Upper lobe of right lung (tissue), 1 donor: ENCODE measurements at regions not wholly inside any gene's neighbourhood (a gene's known extent, or its start where the extent isn't known, plus 50 kb on each side); places are given as distances from the start of the nearest gene placed in this dataset.

Source experiments
- ATAC-seq: fragments of 200-7000 bp; cut with Tn5 transposase; one replicate; pipeline ENCODE4 v1.9.1; 2020; ENCODE audit warnings: mild to moderate bottlenecking, moderate library complexity
- DNase-seq: peaks from one replicate; pipeline ENCODE4 v3.0.0-alpha.2; 2020
- H3K27ac ChIP-seq: fragments of 200-600 bp; one replicate; pipeline ENCODE4 v1.8.0; 2022
- H3K27me3 ChIP-seq: fragments of 200-600 bp; one replicate; pipeline ENCODE4 v1.8.0; 2022; ENCODE audit warnings: mild to moderate bottlenecking
- H3K36me3 ChIP-seq: fragments of 200-600 bp; one replicate; pipeline ENCODE4 v1.8.0; 2022
- H3K4me1 ChIP-seq: fragments of 200-600 bp; one replicate; pipeline ENCODE4 v1.8.0; 2022
- H3K4me3 ChIP-seq: fragments of 200-600 bp; one replicate; pipeline ENCODE4 v1.8.0; 2022; ENCODE audit warnings: mild to moderate bottlenecking
- H3K9me3 ChIP-seq: fragments of 200-600 bp; one replicate; pipeline ENCODE4 v1.8.0; 2022
- intact Hi-C: fragments of 100-400 bp; cut with DNase I; formaldehyde crosslinking; loops from one replicate; pipeline ENCODE4 v1.11.0; 2022
- TF ChIP-seq, protein P1 (sequence below): fragments of 200-600 bp; IDR thresholded peaks from one replicate; pipeline ENCODE4 v1.8.0; 2022; ENCODE audit warnings: antibody characterized with exemption
- donor health status: DM: no; HTN: yes; CAD: no; lungs with severe emphysema.

DNA sequence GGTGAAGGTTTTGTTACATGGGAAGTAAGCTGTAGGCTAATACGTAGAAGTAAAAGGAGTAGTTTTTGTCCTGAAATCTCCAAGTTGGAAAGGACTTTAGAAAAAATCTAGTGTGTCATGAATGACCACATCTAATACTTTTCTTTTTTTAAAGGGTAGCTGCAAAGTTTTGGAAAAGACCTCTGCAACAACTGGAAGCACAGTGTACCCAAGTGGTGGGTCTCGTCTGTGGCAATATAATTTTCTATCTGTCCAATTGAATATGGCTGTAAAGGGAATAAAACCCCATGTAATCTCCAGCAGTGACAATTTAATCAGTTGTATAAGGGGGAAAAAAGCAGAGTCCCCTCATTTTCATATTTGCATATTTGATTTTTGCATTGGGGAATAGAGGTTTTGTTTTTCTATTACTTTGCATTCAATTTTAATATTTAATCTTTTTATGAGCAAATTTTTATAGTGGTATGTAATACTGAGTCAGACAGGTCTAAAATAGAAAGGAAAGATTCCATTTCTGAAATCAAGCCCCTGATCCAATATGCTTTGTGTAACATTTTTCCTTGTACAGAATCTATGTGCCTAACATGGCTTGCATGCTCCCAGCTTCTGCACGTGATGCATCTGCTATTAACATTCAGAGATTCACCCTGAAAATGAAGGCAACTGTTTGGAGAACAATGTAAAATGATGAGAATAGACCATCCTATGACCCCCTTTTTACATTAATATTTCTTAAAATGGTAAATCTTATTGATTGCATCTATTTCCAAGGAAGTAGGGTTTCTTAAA is 531.4 kb downstream of the ZIC1 start:
- ATAC-seq (no peak), DNase-seq (no peak)
- Histone ChIP-seq H3K27me3 (no peaks in the 10 kb centered on the region), H3K9me3 (no peaks in the 10 kb centered on the region), H3K4me3 (no peak overlapping the region), H3K4me1 (no peaks in the 10 kb centered on the region), H3K27ac (no peak overlapping the region), H3K36me3 (no peaks in the 10 kb centered on the region)
- intact Hi-C loops, result no loop called here
- TF ChIP-seq, protein P1, sequence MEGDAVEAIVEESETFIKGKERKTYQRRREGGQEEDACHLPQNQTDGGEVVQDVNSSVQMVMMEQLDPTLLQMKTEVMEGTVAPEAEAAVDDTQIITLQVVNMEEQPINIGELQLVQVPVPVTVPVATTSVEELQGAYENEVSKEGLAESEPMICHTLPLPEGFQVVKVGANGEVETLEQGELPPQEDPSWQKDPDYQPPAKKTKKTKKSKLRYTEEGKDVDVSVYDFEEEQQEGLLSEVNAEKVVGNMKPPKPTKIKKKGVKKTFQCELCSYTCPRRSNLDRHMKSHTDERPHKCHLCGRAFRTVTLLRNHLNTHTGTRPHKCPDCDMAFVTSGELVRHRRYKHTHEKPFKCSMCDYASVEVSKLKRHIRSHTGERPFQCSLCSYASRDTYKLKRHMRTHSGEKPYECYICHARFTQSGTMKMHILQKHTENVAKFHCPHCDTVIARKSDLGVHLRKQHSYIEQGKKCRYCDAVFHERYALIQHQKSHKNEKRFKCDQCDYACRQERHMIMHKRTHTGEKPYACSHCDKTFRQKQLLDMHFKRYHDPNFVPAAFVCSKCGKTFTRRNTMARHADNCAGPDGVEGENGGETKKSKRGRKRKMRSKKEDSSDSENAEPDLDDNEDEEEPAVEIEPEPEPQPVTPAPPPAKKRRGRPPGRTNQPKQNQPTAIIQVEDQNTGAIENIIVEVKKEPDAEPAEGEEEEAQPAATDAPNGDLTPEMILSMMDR, result no peak

DNA sequence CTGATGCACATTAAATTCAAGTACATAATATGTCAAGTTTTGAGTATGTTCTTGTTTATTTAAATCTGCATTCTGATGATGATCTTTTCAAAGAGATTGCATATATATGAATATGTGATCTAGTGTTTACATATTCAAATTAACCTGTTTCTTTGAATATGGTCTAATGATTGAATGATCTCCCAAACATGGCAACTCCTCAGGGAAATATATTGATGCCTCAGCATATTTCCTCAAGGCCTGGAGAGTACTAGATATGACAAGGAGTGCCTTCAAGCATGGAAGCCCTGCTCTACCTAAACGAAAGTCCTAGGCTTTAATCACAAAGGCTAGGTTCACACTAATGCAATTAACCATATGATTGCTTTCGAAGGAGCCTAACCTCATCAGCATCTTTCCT is 532.8 kb downstream of the ZIC1 start:
- ATAC-seq, result no peak
- no peak for DNase-seq
- no peaks in the 10 kb centered on the region for H3K4me1 ChIP-seq

DNA sequence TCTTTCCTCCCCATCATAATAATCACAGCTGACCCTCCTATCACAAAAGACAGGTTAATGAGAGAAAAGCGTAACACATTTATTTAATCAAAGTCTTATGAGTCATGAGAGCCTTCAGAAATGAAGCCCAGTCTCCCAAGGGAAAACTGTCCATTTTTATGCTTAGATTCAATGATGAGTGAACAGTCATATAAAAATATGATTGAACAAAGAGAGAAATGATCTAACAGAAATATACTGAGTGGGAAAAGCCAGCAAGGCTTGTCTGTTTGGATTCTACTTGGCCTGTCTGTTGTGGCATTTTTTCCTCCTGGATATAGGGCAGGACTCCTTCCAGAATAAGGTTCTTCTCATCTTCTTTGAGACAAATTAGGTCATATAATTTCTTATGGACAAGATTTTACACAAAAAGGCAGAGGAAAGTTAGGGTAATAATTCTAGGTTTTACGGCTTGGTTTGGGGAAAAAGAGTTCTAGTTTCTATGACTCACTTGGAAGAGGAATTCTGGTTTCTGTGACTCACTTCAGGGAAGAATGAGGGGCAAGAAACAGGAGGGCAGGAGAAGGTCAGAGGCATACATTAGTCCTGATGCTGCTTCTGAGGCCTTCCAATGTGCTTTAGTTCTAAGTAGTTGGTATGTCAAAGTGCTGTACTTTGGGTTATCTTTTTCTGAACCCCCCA is 534.2 kb downstream of the ZIC1 start:
- Histone ChIP-seq H3K27me3 (no peaks in the 10 kb centered on the region), H3K36me3 (no peaks in the 10 kb centered on the region), H3K27ac (no peak overlapping the region), H3K4me1 (no peaks in the 10 kb centered on the region), H3K9me3 (no peaks in the 10 kb centered on the region), H3K4me3 (no peak overlapping the region)
- intact Hi-C loops, result no loop called here
- TF ChIP-seq, protein P1, result no peak
- DNase-seq (no peak), ATAC-seq (no peak)

More for the DNA sequence above, 532.8 kb downstream of the ZIC1 start:
- Histone ChIP-seq H3K4me3 (no peak overlapping the region), H3K9me3 (no peaks in the 10 kb centered on the region), H3K36me3 (no peaks in the 10 kb centered on the region), H3K27ac (no peak overlapping the region), H3K27me3 (no peaks in the 10 kb centered on the region)
- TF ChIP-seq, protein P1, result no peak
- intact Hi-C loops, result no loop called here

DNA sequence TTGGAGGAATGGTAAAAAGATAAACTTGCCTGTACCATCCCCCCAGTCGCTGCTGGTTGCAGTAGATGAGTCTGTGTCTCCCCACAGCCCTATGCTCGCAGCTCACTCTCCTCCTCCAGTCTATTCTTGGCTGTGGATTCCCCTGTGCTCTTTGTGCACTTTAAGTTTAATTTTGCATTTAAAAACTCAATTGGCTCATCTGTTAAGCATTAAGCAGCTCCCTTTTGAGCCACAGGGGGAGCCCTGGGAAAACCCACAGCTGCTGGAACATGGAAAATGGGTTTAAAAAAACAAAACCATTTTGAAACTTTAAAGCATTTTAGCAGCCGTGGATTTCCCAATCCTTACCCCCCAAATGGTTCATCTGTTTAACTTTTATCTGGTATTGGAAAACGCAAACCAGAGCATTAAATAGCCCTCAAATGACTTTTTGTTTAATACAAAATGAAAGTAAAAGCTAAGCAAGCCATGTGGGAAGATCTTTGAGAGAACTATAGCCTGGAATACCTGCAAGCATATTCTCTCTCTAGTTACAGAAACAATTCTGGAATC is 536.9 kb downstream of the ZIC1 start:
- DNase-seq (no peak), ATAC-seq (peak; percentile 53)
- intact Hi-C loops, result no loop called here
- Histone ChIP-seq H3K4me3 (peak overlapping the region; percentile 41), H3K36me3 (no peaks in the 10 kb centered on the region), H3K9me3 (no peaks in the 10 kb centered on the region), H3K4me1 (no peaks in the 10 kb centered on the region), H3K27me3 (no peaks in the 10 kb centered on the region), H3K27ac (no peak overlapping the region)
- TF ChIP-seq, protein P1, result peak; percentile 57

DNA sequence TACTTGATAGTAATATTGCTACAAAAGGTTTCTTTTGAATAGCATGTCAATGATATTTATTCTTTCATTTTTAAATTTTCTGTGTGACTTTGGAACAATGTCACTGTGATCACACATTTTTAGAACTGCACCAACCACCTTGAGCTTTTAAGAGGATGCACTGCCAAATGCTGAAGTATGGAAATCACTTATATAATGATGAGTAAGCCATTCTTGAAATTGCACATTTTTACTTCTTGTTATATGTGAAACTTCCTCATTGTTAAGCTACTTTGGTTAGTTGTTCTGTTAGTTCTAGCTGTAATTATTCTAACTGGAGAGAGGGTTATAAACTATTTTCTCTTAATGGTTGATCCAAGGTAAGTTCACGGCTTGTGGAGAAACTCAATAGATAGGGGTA is 547.5 kb downstream of the ZIC1 start:
- no peak overlapping the region for H3K4me3 ChIP-seq
- ATAC-seq, result no peak
- H3K4me1 ChIP-seq, result no peaks in the 10 kb centered on the region
- no peaks in the 10 kb centered on the region for H3K27me3 ChIP-seq
- DNase-seq, result no peak
- TF ChIP-seq, protein P1, result no peak
- H3K9me3 ChIP-seq, result peaks cover 4% of the 10 kb centered on the region
- H3K36me3 ChIP-seq, result no peaks in the 10 kb centered on the region
- no peak overlapping the region for H3K27ac ChIP-seq
- intact Hi-C loops, result no loop called here
